ENCODE measurements at regions not wholly inside any gene's neighbourhood (a gene's known extent, or its start where the extent isn't known, plus 50 kb on each side); places are given as distances from the start of the nearest gene placed in this dataset.

DNA sequence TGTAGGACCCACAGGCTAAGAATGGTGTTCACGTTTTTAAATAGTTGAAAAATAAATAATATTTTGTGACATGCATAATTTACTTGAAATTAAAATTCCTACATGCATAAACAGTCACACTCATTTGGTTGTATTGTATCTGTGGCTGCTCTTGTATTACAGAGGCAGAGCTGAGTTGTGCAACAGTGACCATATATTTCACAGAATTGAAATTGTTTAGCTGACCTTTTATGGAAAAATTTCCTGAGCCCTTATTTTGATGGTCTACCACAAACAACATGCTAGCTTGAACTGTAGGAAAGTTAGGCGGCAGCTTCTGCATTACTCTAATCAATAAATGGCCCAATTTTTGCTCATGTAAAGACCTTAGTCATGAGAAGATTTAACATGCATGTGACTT lies 633.4 kb upstream of the AADAT start:
- no peak for DNase-seq
- 41% methylated on average over 2 of the region's 2 CpGs for WGBS (ENCODE audit: insufficient coverage, low coverage, low lambda C conversion rate, missing lambda C conversion rate)
- ATAC-seq, result no peak
- no peak overlapping the region for H3K27ac ChIP-seq
- no peaks in the 10 kb centered on the region for H3K4me1 ChIP-seq
- H3K4me3 ChIP-seq, result no peak overlapping the region
- TF ChIP-seq POLR2A (IDR thresholded peaks at IDR 0.05) (no peak), CTCF (IDR thresholded peaks at IDR 0.05) (no peak)
- H3K36me3 ChIP-seq, result no peaks in the 10 kb centered on the region
- no peaks in the 10 kb centered on the region for H3K27me3 ChIP-seq
- intact Hi-C loops (cut with DNase I), result no loop called here
- no peaks in the 10 kb centered on the region for H3K9me3 ChIP-seq

GRCh38 chr4:170721812-170722373 lies 632.1 kb upstream of the AADAT start:
- Histone ChIP-seq H3K27ac (no peak overlapping the region), H3K4me1 (no peaks in the 10 kb centered on the region), H3K4me3 (no peak overlapping the region), H3K27me3 (no peaks in the 10 kb centered on the region), H3K36me3 (no peaks in the 10 kb centered on the region), H3K9me3 (no peaks in the 10 kb centered on the region)
- DNase-seq (no peak), ATAC-seq (no peak)
- intact Hi-C loops (cut with DNase I), result no loop called here
- no peak for TF ChIP-seq POLR2A (IDR thresholded peaks at IDR 0.05)
- TF ChIP-seq CTCF (IDR thresholded peaks at IDR 0.05), result no peak
- WGBS (ENCODE audit: insufficient coverage, low coverage, low lambda C conversion rate, missing lambda C conversion rate), result 47% methylated on average over 1 of the region's 1 CpG

GRCh38 chr4:170716868-170717267 lies 627.1 kb upstream of the AADAT start:
- WGBS (ENCODE audit: insufficient coverage, low coverage, low lambda C conversion rate, missing lambda C conversion rate), result 50% methylated on average over 1 of the region's 1 CpG
- H3K27ac ChIP-seq, result no peak overlapping the region
- intact Hi-C loops (cut with DNase I), result no loop called here
- no peak overlapping the region for H3K4me3 ChIP-seq
- no peaks in the 10 kb centered on the region for H3K4me1 ChIP-seq
- no peaks in the 10 kb centered on the region for H3K27me3 ChIP-seq
- no peaks in the 10 kb centered on the region for H3K9me3 ChIP-seq
- no peak for DNase-seq
- no peak for ATAC-seq
- TF ChIP-seq CTCF (IDR thresholded peaks at IDR 0.05), result no peak
- no peak for TF ChIP-seq POLR2A (IDR thresholded peaks at IDR 0.05)
- H3K36me3 ChIP-seq, result no peaks in the 10 kb centered on the region

GRCh38 chr4:170705907-170706306 lies 616.2 kb upstream of the AADAT start:
- no peaks in the 10 kb centered on the region for H3K27me3 ChIP-seq
- no peak overlapping the region for H3K4me3 ChIP-seq
- no peaks in the 10 kb centered on the region for H3K36me3 ChIP-seq
- no peak overlapping the region for H3K27ac ChIP-seq
- TF ChIP-seq CTCF (IDR thresholded peaks at IDR 0.05) (no peak), POLR2A (IDR thresholded peaks at IDR 0.05) (no peak)
- no peak for ATAC-seq
- H3K9me3 ChIP-seq, result no peaks in the 10 kb centered on the region
- intact Hi-C loops (cut with DNase I), result no loop called here
- 54% methylated on average over 3 of the region's 3 CpGs for WGBS (ENCODE audit: insufficient coverage, low coverage, low lambda C conversion rate, missing lambda C conversion rate)
- DNase-seq, result no peak
- no peaks in the 10 kb centered on the region for H3K4me1 ChIP-seq

- Histone ChIP-seq H3K27me3 (no peaks in the 10 kb centered on the region), H3K9me3 (no peaks in the 10 kb centered on the region), H3K4me1 (no peaks in the 10 kb centered on the region), H3K4me3 (no peak overlapping the region), H3K27ac (no peak overlapping the region), H3K36me3 (no peaks in the 10 kb centered on the region)
- 69% methylated on average over 5 of the region's 5 CpGs for WGBS (ENCODE audit: insufficient coverage, low coverage, low lambda C conversion rate, missing lambda C conversion rate)
- DNase-seq (no peak), ATAC-seq (no peak)
- TF ChIP-seq POLR2A (IDR thresholded peaks at IDR 0.05), result no peak
- TF ChIP-seq CTCF (IDR thresholded peaks at IDR 0.05), result no peak
- intact Hi-C loops (cut with DNase I), result no loop called here
Observed at GRCh38 chr4:170700064-170700463, 610.3 kb upstream of the AADAT start.

Measured in right lobe of liver (tissue), 6 donors.